Astrocyte of the spinal cord (primary cell): ENCODE measurements at regions not wholly inside any gene's neighbourhood (a gene's known extent, or its start where the extent isn't known, plus 50 kb on each side); places are given as distances from the start of the nearest gene placed in this dataset.

Experiments used
- DNase-seq: peaks from one replicate; pipeline ENCODE4 v3.0.0; 2011; ENCODE audit warnings: low read depth, low spot score
- H3K4me3 ChIP-seq: 2 replicates; pipeline ENCODE4 v1.5.1; 2011; ENCODE audit warnings: low read depth, mild to moderate bottlenecking, low read length, moderate library complexity
- in situ Hi-C: cut with HindIII; loops from 2 replicates; pipeline ENCODE4 v1.10.0; 2017; ENCODE audit warnings: low sequenced_read_pairs
- TF ChIP-seq, protein P1 (sequence below): IDR thresholded peaks from 2 replicates; pipeline ENCODE4 v1.5.1; 2012; ENCODE audit warnings: low read depth, mild to moderate bottlenecking, low read length, inconsistent platforms

DNA sequence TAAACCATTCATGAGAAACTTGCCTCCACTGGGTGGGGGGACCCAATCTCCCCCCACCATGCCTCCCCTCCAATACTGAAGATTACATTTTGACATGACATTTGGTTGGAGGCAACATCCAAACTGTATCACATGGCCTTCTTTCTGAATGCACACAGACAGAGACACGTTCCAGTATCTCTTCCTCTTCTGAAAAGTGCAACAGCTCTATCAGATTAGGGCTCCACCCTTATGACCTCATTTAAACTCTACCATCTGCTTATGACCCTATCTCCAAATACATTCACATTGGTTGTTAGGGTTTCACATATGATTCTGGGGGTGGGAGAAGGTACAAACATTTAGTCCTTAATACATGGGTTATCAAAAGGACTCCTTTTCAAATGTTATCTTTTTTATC, 481.8 kb upstream of the NFIA start:
- DNase-seq, result no peak
- in situ Hi-C loops, result no loop called here
- no peak overlapping the region for H3K4me3 ChIP-seq
- TF ChIP-seq, protein P1, sequence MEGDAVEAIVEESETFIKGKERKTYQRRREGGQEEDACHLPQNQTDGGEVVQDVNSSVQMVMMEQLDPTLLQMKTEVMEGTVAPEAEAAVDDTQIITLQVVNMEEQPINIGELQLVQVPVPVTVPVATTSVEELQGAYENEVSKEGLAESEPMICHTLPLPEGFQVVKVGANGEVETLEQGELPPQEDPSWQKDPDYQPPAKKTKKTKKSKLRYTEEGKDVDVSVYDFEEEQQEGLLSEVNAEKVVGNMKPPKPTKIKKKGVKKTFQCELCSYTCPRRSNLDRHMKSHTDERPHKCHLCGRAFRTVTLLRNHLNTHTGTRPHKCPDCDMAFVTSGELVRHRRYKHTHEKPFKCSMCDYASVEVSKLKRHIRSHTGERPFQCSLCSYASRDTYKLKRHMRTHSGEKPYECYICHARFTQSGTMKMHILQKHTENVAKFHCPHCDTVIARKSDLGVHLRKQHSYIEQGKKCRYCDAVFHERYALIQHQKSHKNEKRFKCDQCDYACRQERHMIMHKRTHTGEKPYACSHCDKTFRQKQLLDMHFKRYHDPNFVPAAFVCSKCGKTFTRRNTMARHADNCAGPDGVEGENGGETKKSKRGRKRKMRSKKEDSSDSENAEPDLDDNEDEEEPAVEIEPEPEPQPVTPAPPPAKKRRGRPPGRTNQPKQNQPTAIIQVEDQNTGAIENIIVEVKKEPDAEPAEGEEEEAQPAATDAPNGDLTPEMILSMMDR, result no peak

GRCh38 chr1:60599574-60599973, 482.8 kb upstream of the NFIA start:
- no peak overlapping the region for H3K4me3 ChIP-seq
- TF ChIP-seq, protein P1, result no peak
- in situ Hi-C loops, result no loop called here
- no peak for DNase-seq

DNA sequence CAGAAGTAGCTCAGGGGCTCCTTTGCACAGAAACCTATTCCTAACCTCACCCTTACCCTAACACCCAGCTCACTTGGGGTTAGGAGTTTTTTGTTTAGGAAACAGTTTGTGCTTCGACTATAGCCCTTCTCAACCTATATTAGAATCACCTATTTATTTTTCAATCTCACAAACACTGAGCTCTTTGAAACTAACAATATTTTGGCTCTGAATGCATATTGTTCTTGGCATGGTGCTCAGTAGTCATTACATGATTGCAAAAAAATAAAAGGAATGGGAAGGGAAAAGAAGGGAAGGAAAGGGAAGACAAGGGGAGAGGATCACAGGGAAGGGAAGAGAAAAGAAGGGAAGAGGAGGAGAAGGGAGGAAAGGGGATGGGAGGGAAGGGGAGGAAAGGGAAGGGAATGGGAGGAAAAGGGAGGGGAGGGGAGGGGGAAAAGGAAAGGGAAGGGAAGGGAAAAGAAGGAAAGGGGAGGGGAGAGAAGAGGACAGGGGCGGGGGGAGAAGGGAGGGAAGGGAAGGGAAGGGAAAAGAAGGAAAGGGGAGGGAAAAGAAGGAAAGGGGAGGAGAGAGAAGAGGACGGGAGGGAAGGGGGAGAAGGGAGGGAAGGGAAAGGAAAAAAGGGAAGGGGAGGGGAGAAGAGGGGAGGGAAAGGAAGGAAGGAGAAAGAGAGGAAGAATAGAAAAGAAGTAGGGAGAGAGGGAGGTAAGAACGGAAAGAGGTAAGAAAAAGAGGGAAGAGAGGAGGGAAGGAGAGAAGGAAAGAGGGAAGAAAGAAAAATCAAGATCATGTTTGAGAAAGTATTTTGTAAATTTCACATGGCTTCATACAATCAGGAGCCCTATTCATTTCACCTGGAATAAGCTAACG, 484.1 kb upstream of the NFIA start:
- in situ Hi-C loops, result no loop called here
- TF ChIP-seq, protein P1, result no peak
- H3K4me3 ChIP-seq, result no peak overlapping the region
- peak; percentile 18 for DNase-seq

DNA sequence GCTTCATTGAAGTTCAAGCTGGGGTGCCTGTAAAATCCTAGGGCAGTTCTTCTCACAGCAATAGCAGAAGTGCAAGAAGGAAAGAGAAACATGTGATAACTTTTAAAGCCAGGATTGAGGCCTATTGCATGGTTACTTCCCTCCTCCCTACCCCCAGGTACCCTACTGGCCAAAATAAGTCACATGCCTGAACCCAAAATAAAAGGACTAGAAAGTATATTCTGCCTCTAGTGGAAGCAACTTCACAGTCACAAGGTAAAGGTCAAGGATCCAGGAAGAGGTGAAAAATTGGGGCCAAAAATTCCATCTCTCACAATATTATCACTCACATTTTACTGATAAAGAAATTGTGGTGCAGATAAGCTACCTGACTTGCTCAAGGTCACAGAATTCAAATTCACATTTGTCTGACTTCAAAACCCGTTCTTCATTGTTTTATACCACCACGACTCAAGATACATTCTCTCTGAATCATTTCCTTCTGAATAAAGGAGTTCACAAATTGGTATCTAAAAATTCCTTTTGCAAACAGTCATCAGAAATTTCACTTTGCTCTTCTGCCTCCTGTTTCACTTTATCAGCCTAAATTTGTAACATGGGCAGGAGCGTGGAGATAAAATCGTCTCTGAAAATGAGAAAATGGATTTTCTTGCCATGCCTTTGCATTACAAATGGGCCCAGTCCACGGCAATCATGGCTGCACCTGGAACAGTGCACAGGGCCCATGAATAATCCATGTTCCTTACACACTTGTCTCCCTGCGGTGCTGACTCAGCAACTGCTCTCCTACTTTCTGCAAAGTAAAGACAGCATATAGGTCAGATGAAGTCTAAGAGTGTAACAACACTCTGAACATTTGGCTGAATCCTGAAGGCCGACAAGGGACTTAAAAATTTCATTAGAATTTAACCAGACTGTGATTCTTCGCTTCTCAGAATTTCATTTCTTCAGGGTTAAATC, 485.3 kb upstream of the NFIA start:
- in situ Hi-C loops, result no loop called here
- no peak overlapping the region for H3K4me3 ChIP-seq
- DNase-seq, result peak; percentile 54
- TF ChIP-seq, protein P1, result no peak

DNA sequence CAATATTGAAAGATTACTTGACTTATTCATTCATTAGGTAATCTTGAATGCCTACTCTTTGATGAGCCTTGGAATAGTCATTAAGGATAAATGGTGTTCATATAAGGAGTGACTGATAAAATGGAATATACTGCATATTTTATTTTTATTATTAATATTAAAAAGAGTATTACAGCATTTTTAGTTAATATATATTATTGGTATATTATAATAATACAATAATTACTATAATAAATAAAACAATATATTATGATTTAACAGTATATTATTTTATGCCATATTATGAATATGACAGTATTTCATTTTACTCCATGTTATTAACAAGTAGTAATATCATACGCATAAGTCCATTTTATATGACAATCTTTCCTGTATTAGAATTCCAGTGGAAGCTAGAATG, 490.8 kb upstream of the NFIA start:
- DNase-seq, result no peak
- TF ChIP-seq, protein P1, result no peak
- no peak overlapping the region for H3K4me3 ChIP-seq
- in situ Hi-C loops, result no loop called here

GRCh38 chr1:60589916-60590315, 492.4 kb upstream of the NFIA start:
- TF ChIP-seq, protein P1, result no peak
- peak; percentile 16 for DNase-seq
- H3K4me3 ChIP-seq, result no peak overlapping the region
- in situ Hi-C loops, result no loop called here
